Activated CD4-positive, alpha-beta T cell treated with anti-CD3 and anti-CD28 coated beads, Interleukin-10, Interleukin-2, amounts not matched to agents 100 ng/mL and 50 ng/mL, durations not matched to agents 16 hours and 8 hours (primary cell): ENCODE measurements at regions not wholly inside any gene's neighbourhood (a gene's known extent, or its start where the extent isn't known, plus 50 kb on each side); places are given as distances from the start of the nearest gene placed in this dataset.
A peak's percentile ranks its signal among the peaks of the same experiment; 100 is the strongest.

Experiments used
- DNase-seq: peaks from one replicate; pipeline ENCODE4 v3.0.0-alpha.2; 2020

DNA sequence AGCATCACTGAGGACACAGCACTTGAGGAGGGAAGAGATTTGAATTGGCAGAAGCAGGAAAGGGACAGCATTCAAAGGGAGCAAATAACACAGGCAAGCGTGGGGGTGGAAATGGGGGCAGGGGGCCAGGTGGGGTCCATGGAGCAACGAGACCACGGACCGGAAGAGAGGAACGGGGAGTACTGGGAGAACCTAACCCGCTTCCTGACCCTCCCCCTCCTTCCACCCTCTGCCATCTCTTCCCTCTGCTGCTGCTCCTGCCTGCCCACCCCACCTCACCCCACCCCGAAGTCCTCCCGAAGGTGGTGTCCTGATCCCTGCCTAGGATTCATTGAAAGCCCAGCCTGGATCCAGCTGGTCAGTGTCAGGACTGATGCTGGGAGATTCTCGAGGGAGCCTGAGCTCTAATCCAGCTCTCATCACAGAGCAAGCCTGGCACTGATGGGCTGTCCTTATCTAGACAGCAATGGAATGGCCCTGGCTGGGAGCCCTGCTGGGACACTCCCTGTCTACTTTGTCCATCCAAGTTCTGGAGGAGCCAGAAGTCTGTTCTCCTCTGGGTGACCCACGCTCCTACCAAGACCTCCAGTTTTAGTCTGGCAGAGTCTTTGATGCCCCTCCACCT, 105.0 kb downstream of the TRIM29 start:
- DNase-seq: no peak

DNA sequence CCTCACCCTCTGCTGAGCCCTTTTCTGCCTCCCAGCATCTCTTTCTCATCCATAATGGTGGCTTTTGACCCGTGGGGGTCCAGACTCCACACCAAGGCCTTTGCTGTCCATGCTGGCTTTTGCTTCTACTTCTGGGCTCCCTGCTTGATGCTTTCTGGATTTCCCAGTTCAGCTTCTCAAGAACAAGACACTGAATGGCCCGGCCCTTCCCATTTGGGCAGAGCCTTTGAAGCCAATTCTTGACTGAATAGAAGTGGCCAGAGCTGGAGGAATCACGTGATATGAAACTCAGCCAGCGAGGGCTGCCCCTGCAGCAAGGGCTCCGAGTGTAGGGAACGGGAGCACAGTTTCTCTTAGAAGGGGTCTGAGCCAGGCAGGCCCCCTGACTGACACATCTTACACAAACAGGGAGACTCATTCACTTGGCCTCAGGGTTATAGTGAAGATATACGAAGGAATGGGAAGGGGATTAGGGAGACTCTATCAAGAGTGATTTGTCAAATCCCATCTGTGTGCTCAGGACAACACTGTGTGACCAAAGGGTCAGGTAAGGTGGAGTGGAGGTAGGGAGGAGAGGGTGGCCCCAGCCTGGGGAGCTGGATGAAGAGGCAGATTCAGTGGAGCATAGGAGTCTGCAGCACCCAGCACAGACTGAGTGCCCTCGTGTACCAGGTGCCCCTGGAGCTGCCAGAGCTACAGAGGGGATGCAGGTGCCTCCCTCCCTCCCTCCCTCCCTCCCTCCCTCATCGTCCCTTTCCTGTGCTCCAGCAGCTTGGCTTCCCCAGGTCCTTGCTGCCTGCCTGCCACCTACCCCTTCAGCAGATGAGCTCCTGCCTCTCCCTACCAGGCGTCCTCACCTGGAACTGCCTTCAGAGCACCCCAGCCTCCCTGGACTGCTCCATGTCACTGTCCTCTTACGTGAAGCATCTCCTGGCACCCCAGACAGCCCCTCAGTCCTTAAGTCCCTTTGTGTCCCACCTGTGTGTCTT, 106.0 kb downstream of the TRIM29 start:
- DNase-seq: no peak

DNA sequence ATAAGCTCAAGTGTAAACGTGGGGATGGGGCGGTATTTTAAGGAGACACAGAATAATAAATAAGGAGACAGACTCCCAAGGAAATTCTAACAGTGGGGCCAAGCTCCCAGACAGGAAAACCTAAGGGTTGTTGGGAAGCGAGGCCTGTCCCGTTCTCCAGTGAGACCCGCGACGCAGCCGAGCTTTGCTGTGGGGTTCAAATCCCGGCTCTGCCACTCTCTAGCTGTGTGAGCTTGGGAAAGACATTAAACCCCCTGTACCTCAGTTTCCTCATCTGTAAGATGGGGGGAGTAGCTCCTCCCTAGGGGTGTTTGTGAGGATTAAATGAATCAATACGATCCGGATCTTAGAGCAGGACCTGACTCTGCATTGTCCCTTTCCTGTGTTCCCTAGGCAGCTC, 106.8 kb downstream of the TRIM29 start:
- no peak for DNase-seq

DNA sequence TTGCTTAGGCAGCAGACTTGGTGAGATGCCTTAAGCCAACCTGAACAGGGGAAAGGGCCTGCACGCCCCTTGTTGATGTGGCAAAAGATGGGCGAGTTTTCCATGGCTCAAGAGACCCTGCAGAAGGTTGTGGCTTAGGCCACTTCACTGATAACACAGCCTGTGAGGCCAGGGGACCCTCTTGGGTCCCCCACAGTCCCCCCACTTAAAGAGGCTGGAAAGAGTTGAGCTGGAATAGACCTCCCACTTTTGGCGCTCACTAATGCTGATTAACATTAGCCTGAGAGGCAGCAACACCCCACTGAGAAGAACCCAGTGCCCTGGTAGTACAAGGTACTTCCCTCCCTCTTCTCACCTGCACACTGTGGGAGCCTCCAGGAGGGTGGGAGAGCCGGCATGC, 107.5 kb downstream of the TRIM29 start:
- DNase-seq: no peak

DNA sequence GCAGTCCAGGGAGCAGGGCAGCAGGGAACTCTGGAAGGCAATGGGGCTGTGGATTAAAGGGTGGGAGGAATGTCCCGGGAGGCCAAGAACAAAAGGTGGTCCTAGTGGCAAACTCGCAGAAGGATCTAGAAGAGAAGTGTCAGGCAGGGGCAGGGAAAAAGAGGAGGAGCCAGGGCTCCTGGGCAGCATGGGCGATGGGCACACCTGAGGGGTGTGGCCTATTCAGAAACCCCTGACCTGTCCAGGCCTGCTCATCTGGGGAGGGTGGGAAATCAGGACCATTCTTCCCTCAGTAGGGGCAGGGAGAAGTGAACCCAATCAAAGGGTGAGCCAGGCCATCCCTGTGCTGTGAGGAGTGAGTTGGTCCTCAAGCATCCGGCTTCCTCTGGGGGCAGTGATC, 108.6 kb downstream of the TRIM29 start:
- no peak for DNase-seq

DNA sequence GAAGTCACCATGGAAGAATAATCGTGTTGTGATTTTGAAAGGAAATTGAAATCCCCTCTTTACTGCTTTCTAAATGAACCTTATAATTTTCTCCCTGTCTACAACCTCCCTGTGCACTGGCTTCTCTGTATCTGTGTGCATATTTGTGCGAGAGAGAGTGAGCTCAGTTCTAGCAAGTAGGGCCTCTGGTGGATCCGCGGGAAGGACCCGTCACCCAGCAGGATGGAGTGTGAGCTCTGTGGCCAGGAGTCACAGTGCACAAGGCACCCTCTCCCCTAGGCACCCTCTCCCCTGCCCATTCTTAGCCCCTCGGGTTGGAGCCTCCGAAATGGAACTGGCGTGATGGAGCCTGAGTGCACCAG, 109.0 kb downstream of the TRIM29 start:
- DNase-seq: no peak

DNA sequence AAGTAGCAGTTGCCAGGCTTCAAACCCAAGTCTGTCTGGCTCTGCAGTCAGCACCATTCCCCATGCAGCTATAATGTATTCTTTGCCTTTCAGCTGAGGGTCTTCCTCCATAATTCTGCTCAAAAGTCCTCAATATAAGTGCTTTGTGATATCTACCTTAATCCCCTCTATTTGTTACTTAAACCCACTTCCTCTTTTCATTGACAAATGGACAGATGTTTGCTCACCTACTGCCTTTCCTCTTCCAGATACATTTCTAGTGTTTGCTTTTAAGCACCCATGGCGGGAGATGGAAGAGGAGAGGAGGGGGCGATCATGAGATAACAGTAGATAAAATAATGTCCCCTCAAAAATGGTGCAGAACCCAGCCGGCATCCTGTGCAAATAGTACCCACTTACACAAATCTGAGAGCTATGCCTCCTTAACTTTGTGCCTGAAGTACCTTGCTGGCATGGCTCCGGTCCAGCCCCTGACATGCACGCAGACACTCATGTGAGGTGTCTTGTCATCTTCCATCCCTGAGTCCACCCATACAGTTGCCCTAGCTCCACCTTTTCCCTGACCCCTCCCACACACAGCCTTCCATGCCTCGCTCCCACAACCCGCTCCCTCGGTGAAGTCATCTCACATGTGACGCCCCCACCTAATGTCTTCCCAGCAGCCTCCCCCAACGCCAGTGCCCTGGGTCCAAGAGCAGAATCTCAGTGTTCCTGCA, 109.6 kb downstream of the TRIM29 start:
- no peak for DNase-seq

DNA sequence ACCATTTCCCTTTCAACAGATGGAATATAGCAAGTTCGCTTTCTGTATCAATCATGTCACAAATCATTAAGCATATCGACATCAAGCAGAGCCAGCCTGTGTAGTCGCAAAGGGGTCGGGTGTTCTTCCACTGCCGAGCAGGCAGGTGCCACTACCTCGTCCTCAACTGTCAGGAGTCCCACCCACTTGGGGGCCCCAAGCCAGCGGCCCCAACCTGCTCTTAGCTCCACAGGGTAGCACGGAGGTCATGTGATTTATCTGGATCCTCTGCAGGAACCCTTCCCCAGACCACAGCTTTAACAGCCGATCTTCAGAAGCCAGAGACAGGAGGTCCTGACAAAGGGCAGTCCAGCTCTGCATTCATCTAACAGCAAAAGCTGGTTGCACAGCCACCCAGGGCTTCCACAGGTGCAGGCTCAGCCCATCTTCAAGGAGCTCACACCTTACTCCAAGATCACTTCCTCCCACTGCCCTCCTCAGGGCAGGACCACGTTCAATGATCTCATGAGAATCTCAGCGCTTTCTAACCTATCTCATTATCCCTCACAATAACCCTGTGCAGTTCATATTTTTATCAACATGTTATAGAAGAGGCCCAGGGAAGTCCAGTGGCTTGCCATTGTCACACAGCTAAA, 110.2 kb downstream of the TRIM29 start:
- no peak for DNase-seq

DNA sequence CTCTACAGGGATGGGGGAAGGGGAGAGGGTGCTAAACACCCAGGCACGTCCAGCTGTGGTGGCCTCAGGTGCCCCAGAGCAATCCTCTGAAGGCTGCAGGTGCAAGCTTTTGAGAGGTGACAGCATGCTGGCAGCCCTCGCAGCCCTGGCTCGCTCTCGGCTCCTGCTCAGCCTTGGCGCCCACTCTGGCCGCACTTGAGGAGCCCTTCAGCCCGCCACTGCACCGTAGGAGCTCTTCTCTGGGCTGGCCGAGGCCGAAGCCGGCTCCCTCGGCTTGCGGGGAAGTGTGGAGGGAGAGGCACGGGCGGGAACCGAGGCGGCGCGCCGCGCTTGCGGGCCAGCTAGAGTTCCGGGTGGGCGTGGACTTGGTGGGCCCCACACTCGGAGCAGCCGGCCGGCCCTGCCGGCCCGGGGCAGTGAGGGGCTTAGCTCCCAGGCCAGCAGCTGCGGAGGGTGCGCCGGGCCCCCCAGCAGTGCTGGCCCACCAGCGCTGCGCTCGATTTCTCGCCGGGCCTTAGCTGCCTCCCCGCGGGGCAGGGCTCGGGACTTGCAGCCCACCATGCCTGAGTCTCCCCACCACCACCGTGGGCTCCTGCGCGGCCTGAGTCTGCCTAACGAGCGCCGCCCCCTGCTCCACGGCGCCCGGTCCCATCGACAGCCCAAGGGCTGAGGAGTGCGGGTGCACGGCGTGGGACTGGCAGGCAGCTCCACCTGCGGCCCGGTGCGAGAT, 112.1 kb downstream of the TRIM29 start:
- no peak for DNase-seq

DNA sequence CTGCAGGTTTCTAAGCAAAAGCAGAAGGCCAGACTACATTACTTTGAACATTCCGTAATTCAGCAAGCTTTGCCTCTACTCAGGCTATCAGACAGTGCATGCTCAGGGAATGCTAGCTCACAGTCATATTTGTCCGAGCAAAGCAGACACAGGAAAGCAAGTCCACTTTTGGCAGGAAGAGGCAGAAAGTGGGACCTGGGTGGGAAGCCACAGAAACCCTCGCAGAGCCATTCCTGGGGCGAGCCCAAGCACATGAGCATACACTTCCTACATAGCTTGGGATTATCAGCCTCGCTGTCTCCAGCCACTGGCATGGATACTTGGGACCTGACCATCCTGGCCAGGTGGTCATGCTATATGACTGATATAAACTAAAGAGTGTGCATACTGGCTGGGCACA, 113.3 kb downstream of the TRIM29 start:
- no peak for DNase-seq

DNA sequence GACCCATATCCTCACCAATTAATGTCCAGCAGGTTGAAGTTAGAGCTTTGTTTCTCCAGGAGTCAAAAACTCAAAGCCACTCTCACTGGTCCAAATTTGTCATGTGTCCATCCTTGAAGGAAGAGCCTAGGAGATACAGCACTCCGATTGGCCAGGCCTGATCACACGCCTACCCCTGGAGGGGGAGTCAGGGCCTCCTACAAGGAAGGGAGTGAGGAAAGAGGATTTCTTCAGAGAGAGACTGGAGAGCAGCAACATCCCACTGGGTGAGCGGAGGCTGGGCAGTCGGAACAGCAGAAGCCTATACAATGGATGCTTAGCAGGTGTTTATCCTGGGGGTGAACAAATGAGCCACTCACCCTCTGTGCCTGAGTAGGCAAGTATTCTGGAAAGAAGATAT, 113.9 kb downstream of the TRIM29 start:
- DNase-seq: no peak

DNA sequence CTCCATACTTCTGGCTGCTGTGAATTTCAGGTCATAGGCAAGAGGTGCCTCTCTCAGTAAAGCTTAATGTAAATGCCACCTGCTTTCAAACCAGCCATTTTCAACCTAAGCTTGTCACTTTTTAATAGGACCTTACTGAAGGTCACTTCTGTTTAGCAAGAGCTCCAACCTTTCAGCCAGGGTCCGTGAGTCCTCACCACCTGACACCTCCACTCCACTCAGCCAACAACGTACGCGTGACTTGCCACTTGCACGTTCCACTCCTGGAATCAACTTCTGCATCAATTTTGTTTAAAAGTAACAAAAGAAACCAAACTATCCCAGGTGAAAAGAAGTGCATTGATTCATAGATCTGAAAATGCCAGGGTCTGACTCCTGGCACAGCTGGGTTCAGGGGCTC, 114.4 kb downstream of the TRIM29 start:
- no peak for DNase-seq

DNA sequence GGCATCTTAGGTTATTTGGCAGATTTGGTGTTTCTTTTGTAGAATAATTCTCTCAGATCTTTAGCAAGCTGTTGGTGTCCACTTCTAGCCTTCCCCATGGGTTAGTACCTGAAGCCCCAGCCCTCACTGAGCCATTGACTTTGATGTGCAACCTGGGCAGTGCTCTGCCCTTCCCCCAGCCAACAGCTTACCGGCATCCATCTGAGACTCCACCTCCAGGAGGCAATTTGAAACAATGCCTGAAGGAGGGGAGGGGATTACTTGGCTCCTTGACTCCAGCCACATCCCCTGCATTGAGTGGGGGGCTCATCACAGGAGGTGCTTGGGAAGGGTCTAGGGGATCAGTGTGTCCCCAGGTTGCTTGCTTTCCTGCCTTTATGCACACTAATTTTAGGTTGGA, 114.8 kb downstream of the TRIM29 start:
- DNase-seq: no peak

DNA sequence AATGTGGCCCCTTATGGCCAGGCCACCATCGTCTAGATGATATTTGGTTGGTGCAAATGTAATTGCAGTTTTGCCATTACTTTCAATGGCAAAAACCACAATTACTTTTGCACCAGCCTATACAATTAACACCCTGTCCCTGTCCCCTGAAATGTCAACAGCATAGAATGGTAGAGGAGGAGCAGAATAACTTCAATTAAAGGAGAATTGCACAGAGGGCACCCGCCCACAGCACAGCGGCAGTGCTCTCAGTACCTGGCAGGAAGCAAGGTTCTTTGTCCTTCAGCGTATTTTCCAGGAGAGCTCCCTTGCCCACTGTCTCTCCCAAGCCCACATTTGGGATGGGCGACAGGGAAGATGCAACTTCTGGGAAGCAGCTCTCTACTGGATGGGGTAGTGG, 115.3 kb downstream of the TRIM29 start:
- DNase-seq: no peak

DNA sequence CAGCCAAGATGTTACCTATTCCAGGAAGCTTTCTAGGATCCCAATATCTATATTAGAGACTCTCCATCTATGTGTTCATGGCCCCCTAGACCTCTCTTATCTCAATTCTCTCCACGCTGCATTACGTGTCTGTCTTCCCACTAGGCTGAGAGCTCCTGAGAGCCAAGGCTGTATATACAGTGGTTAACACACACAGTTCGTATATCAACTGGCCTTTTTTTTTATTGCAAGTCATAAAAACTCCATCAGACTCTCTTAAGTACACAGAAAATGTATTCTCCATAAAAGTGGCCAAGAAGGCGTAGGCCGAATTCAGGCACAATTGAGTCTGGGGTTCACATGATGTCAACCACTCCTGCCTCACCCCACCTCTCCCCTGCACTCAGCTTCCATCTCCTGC, 115.9 kb downstream of the TRIM29 start:
- DNase-seq: no peak

DNA sequence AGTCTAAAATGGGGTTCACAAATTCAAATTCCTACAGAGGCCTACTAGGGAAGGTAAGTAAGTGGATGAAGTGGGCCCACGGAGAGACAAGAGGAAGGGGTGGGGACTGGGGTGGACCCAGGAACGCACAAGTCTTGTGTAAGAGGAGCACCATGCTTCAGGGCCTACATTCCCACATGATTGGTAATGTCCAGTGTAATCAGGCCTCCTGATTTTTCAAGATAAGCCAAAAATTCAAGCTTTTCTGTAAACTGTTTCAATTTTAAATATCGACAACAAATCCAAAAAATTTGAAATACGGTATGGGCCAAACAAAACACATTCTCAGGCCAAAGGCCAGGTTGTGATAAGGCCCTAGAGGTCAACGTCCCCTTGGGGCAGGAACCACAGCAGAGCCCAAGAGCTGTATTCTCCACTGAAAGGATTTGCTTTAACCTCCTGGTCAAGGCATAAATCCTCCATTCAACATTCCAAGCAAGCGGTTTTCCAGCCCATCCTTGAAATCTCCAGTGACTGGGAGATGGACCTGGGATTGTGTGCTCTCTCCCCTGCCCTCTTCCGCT, 116.4 kb downstream of the TRIM29 start:
- DNase-seq: no peak

DNA sequence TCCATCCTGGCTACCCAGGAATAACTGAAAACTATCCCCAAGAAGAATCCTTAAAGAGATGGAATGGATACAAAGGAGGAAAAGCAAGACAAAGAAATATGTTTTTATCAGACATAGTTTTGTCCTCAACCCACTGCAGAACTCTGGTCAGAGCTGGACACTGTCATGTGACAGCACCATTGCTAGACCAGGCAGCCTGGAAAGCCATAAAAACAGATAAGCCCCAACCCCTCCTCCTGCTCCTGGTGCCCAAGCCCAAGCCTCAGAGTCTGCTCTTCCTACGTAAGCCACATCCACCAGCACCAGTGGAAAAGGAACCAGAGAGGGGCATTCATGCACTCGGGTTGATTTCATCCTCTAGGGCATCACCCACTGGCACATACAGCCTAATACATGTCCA, 116.9 kb downstream of the TRIM29 start:
- no peak for DNase-seq

DNA sequence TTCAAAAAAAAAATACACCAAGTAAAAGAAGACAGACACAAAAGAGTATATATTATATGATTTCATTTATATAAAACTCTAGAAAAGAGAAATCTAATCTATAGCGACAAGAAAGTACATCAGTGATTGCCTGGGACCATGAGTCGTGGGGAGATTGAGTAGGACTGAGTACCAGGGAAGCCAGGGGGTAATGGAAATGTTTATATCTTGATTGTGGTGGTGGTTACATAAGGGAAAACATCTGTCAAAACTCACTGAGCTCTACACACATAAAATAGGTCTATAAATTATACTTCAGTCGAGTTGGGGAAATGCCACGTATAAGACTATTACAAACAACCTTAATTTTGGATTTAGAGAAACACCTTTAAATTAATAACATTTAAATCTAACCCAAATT, 117.4 kb downstream of the TRIM29 start:
- no peak for DNase-seq

DNA sequence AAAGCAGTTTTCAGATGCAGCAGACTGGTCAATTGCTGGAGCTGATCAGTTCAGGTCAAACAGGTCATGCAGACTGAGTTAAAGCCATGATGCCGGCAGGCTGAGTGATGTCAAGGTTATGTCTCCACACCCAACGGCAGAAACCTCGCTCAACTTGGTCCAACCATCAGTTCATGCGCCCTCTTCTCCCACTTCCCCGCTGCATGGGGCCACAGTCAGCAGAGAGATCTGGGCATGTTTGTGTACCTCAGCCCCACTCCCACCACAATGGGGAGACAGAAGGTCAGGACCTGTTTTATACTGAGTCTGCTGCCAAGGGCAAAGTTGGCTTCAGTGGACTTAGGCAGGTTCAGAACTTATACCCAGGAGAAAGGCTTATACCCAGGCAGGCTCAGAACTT, 118.7 kb downstream of the TRIM29 start:
- DNase-seq: no peak

DNA sequence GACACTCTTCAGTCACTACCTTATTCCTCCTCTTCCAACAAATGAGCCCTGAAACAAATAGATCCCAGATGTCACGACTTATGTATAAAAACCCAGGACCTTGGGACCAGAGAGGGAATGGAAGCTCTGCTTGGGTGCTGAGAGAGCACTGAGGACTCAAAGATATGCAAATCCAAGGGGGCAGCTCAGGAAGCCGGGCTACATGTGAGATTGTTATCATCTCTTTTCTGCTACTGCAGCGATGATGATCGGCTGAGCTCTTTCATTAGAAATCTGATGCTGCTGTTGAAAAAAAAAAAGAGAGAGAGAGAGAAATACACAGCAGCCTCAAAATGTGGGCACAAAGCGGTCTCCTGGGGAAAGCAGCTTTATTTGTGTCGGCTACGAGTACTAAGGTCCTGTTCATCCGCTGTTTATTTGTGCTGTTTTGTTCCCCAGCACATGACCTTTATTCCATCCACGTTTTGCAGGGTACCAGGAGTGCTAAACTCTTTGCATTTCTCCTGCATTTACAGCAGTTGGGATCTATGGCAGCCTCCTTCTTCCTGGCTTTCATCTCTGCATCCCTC, 120.2 kb downstream of the TRIM29 start:
- DNase-seq: no peak

DNA sequence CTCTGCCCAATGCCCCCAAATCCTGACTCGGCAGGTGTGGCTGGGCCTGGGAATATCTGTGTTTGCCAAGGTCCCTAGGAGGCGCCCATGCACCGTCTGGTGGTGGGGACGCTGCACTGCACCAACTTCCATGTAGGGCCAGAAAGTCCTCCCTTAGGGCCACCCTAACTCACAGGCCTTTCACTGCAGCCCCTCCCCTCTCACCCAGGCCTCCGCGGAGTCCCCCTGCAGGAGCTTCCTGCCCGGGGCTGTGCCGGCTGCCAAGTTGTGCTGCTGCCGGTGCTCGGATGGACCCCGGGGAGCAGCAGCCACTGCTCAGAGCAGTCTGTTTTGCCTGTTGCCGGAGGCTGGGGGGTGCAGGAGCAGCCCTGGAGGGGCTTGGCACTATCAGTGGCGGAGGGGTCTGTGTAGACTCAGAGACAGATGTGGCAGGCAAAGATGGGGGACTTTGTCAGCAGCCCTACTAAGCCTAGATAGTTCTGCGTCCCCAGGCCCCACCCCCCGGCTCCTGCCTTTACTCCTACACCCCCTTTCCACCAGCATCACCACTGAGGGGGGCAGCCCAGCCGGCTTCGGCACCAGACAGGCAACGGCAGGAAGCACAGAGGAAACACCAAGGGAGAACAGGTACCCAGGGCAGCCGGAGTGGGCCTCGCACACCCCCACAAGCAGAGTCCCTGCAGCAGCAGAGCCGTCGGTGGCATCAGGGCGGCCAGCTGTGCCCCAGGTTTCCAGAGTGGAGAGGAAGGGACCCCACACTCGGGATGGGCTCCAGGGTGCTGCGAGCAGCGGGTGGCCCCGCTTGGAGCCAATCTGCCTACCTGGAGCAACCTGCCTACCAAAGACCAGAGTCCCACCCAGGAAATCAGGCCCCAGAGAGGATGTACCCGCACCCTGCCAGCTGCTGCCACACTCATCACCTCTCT, 124.3 kb downstream of the TRIM29 start:
- peak; percentile 8 for DNase-seq
